CD4-positive, alpha-beta T cell (primary cell): ENCODE measurements at regions not wholly inside any gene's neighbourhood (a gene's known extent, or its start where the extent isn't known, plus 50 kb on each side); places are given as distances from the start of the nearest gene placed in this dataset.

Experiments used
- ATAC-seq: fragments of 200-7000 bp; cut with Tn5 transposase; one replicate; pipeline ENCODE4 v1.10.0; 2022; ENCODE audit warnings: mild to moderate bottlenecking; ENCODE audit not compliant: poor library complexity
- CTCF ChIA-PET: fragments of 350-600 bp; sonication (Branson Sonifier 250); formaldehyde crosslinking; loops from one replicate; lab custom pipeline; 2021; ENCODE audit warnings: antibody characterized with exemption, inconsistent platforms; lab: Charles Lee
- POLR2A ChIA-PET: fragments of 350-600 bp; sonication (Branson Sonifier 250); formaldehyde crosslinking; loops from one replicate; lab custom pipeline; 2021; ENCODE audit warnings: antibody characterized with exemption, inconsistent platforms; lab: Charles Lee
- DNase-seq, 14 experiments: peaks; one replicate each; pipeline ENCODE4 v3.0.0-alpha.2; 2013 to 2020; ENCODE audit warnings: mixed read lengths in 2 of 14
- H3K27ac ChIP-seq, 2 donors: one replicate each; pipeline versions ENCODE4 v1.5.1 to v1.7.0; 2013; ENCODE audit warnings: low read length in 2 of 2, low read depth in 1 of 2, mild to moderate bottlenecking in 1 of 2
- H3K27me3 ChIP-seq, 2 experiments: 1 replicate in 1 of 2; 2 replicates in 1 of 2; pipeline versions ENCODE4 v1.6.1 to v1.7.0; 2013; ENCODE audit warnings: low read length in 2 of 2, control low read depth in 1 of 2, mild to moderate bottlenecking in 1 of 2, moderate library complexity in 1 of 2; ENCODE audit not compliant: insufficient read depth in 2 of 2, control insufficient read depth in 1 of 2
- H3K36me3 ChIP-seq: one replicate; pipeline ENCODE4 v1.6.1; 2013; ENCODE audit warnings: low read length, control low read depth; ENCODE audit not compliant: insufficient read depth
- H3K4me1 ChIP-seq: one replicate; pipeline ENCODE4 v1.6.1; 2013; ENCODE audit warnings: low read length, control low read depth; ENCODE audit not compliant: insufficient read depth
- H3K4me3 ChIP-seq: one replicate; pipeline ENCODE4 v1.5.1; 2013; ENCODE audit warnings: mild to moderate bottlenecking, low read length, moderate library complexity
- H3K9me3 ChIP-seq, 2 experiments: 1 replicate in 1 of 2; 2 replicates in 1 of 2; pipeline versions ENCODE4 v1.6.1 to v1.7.0; 2013; ENCODE audit warnings: low read length in 2 of 2, mild to moderate bottlenecking in 2 of 2, control low read depth in 1 of 2, moderate library complexity in 1 of 2; ENCODE audit not compliant: control insufficient read depth in 1 of 2, insufficient read depth in 1 of 2
- H3K27ac Mint-ChIP-seq: one replicate; pipeline ENCODE4 v1.8.0; 2020; ENCODE audit warnings: mixed read lengths
- H3K27me3 Mint-ChIP-seq: one replicate; pipeline ENCODE4 v1.8.0; 2021; ENCODE audit warnings: mixed read lengths
- H3K36me3 Mint-ChIP-seq: one replicate; pipeline ENCODE4 v1.8.0; 2021; ENCODE audit warnings: low read depth, mixed read lengths
- H3K4me1 Mint-ChIP-seq: one replicate; pipeline ENCODE4 v1.8.0; 2021; ENCODE audit warnings: low read depth, mixed read lengths
- H3K4me3 Mint-ChIP-seq: one replicate; pipeline ENCODE4 v1.8.0; 2020; ENCODE audit warnings: mild to moderate bottlenecking, mixed read lengths
- H3K9me3 Mint-ChIP-seq: one replicate; pipeline ENCODE4 v1.8.0; 2020; ENCODE audit warnings: mixed read lengths
- CTCF ChIP-seq: fragments of 200-600 bp; IDR thresholded peaks from one replicate; pipeline ENCODE4 v1.8.0; 2022; ENCODE audit warnings: antibody characterized with exemption, mild to moderate bottlenecking
- intact Hi-C, 2 experiments: fragments of 100-400 bp; cut with DNase I in 1 of 2; cut with micrococcal nuclease in 1 of 2; formaldehyde crosslinking; loops; one replicate each; pipeline versions ENCODE4 v1.15.1 to v1.9.0; 2023 to 2025; cut with DNase I, micrococcal nuclease

- intact Hi-C loops = no loop called here
- Histone ChIP-seq H3K4me3 (no peak overlapping the region), H3K9me3 (no peaks in the 10 kb centered on the region), H3K27ac (no peak overlapping the region), H3K4me1 (no peaks in the 10 kb centered on the region), H3K36me3 (no peaks in the 10 kb centered on the region), H3K27me3 (peaks cover 0 to 3% of the 10 kb centered on the region in 2 experiments)
- no peaks in the 10 kb centered on the region for H3K4me1 Mint-ChIP-seq
- no peaks in the 10 kb centered on the region for H3K9me3 Mint-ChIP-seq
- no peak overlapping the region for H3K27ac Mint-ChIP-seq
- DNase-seq (no peak), ATAC-seq (no peak)
- ChIA-PET CTCF (no interaction called here), POLR2A (no interaction called here)
- H3K27me3 Mint-ChIP-seq = peaks cover 26% of the 10 kb centered on the region
- no peak overlapping the region for H3K4me3 Mint-ChIP-seq
- no peaks in the 10 kb centered on the region for H3K36me3 Mint-ChIP-seq
- no peak for TF ChIP-seq CTCF
Measured at GRCh38 chr20:57762531-57763234, 52.9 kb upstream of the PMEPA1 start.

GRCh38 chr20:57761413-57761734, 51.6 kb upstream of the PMEPA1 start:
- H3K4me3 ChIP-seq = no peak overlapping the region
- no peak for TF ChIP-seq CTCF
- peaks cover 3 to 5% of the 10 kb centered on the region in 2 experiments for H3K9me3 ChIP-seq
- H3K4me3 Mint-ChIP-seq = no peak overlapping the region
- no peaks in the 10 kb centered on the region for H3K9me3 Mint-ChIP-seq
- peaks cover 4 to 7% of the 10 kb centered on the region in 2 experiments for H3K27me3 ChIP-seq
- no peaks in the 10 kb centered on the region for H3K4me1 ChIP-seq
- H3K27ac ChIP-seq = no peak overlapping the region
- H3K36me3 ChIP-seq = no peaks in the 10 kb centered on the region
- H3K27me3 Mint-ChIP-seq = peaks cover 26% of the 10 kb centered on the region
- CTCF ChIA-PET = no interaction called here
- intact Hi-C loops = no loop called here
- no peaks in the 10 kb centered on the region for H3K4me1 Mint-ChIP-seq
- ATAC-seq (no peak), DNase-seq (no peak)
- H3K27ac Mint-ChIP-seq = no peak overlapping the region
- POLR2A ChIA-PET = no interaction called here
- H3K36me3 Mint-ChIP-seq = no peaks in the 10 kb centered on the region

GRCh38 chr20:57760698-57761412, 51.0 kb upstream of the PMEPA1 start:
- H3K27ac Mint-ChIP-seq = no peak overlapping the region
- ChIA-PET POLR2A (no interaction called here), CTCF (interaction anchor here (0.6 kb wide), 1 partner anchor 10 kb away, joined by 3 read pairs; no protein-coding TSS in a partner anchor)
- no peak for ATAC-seq
- H3K4me3 Mint-ChIP-seq = no peak overlapping the region
- Histone ChIP-seq H3K4me3 (no peak overlapping the region), H3K36me3 (no peaks in the 10 kb centered on the region), H3K4me1 (no peaks in the 10 kb centered on the region), H3K9me3 (peaks cover 3 to 5% of the 10 kb centered on the region in 2 experiments), H3K27me3 (peaks cover 5 to 10% of the 10 kb centered on the region in 2 experiments), H3K27ac (no peak overlapping the region)
- intact Hi-C loops = no loop called here
- H3K27me3 Mint-ChIP-seq = peaks cover 27% of the 10 kb centered on the region
- H3K9me3 Mint-ChIP-seq = no peaks in the 10 kb centered on the region
- TF ChIP-seq CTCF = no peak
- H3K4me1 Mint-ChIP-seq = no peaks in the 10 kb centered on the region
- no peak for DNase-seq
- no peaks in the 10 kb centered on the region for H3K36me3 Mint-ChIP-seq
